HG02943 (cell line): ENCODE measurements at regions not wholly inside any gene's neighbourhood (a gene's known extent, or its start where the extent isn't known, plus 50 kb on each side); places are given as distances from the start of the nearest gene placed in this dataset.
"Not testable (repeated sequence)": the region's sequence is repeated elsewhere in the genome, so short reads cannot be mapped to it uniquely, and the experiment has no call there.

Experiments
- ATAC-seq: cut with Tn5 transposase; IDR thresholded peaks from one replicate; pipeline ENCODE4 v1.9.1; 2021; ENCODE audit warnings: mild to moderate bottlenecking, low read depth, moderate library complexity; ENCODE audit not compliant: unreplicated experiment

- ATAC-seq, result no peak
Measured at GRCh38 chr10:29702273-29703164, 67.7 kb upstream of the SVIL start.

- no peak for ATAC-seq
Measured at GRCh38 chr10:29701306-29701705, 66.5 kb upstream of the SVIL start.

- no peak for ATAC-seq
Measured at GRCh38 chr10:29699621-29700020, 64.8 kb upstream of the SVIL start.

GRCh38 chr10:29698773-29699490 is 64.2 kb upstream of the SVIL start:
- ATAC-seq, result no peak

GRCh38 chr10:29696581-29696980 is 61.8 kb upstream of the SVIL start:
- not testable (repeated sequence) for ATAC-seq

GRCh38 chr10:29694121-29694520 is 59.4 kb upstream of the SVIL start:
- ATAC-seq, result no peak

- ATAC-seq, result no peak
Measured at GRCh38 chr10:29692121-29692539, 57.4 kb upstream of the SVIL start.

- no peak for ATAC-seq
Measured at GRCh38 chr10:29691564-29692072, 56.8 kb upstream of the SVIL start.

GRCh38 chr10:29689001-29689400 is 54.2 kb upstream of the SVIL start:
- no peak for ATAC-seq

- ATAC-seq, result no peak
Measured at GRCh38 chr10:29688230-29688661, 53.5 kb upstream of the SVIL start.

GRCh38 chr10:29687421-29688164 is 52.8 kb upstream of the SVIL start:
- ATAC-seq, result no peak

- no peak for ATAC-seq
Measured at GRCh38 chr10:29685506-29685905, 50.7 kb upstream of the SVIL start.
